ENCODE measurements at regions not wholly inside any gene's neighbourhood (a gene's known extent, or its start where the extent isn't known, plus 50 kb on each side); places are given as distances from the start of the nearest gene placed in this dataset.
A peak's percentile ranks its signal among the peaks of the same experiment; 100 is the strongest.

DNA sequence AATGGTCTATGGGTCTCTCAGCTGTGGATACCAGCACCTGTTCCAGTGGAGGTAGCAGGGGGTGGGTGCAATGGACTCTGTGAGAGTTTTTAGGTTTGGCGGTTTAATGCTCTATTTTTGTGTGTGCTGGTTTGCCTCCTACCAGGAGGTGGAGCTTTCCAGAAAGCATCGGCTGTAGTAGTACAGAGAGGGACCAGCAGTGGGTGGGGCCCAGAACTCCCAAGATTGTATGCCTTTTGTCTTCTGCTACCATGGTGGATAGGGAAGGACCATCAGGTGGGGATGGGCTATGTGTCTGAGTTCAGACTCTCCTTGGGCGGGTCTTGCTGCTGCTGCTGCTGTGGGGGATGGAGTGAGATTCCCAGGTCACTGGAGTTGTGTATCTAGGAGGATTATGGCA is 557.2 kb upstream of the GRID2 start:
- Histone ChIP-seq H3K27ac (no peak overlapping the region), H3K9me3 (no peaks in the 10 kb centered on the region), H3K4me1 (no peaks in the 10 kb centered on the region), H3K27me3 (no peaks in the 10 kb centered on the region), H3K36me3 (no peaks in the 10 kb centered on the region), H3K4me3 (no peak overlapping the region)
- no peak for ATAC-seq
- intact Hi-C loops (cut with DNase I), result no loop called here
- no peak for TF ChIP-seq CTCF (IDR thresholded peaks at IDR 0.05)
- TF ChIP-seq POLR2A (IDR thresholded peaks at IDR 0.05), result no peak
- no peak for DNase-seq
- 38 to 96% (median 66%) methylated on average over 3 of the region's 3 CpGs for WGBS, 4 donors

- Histone ChIP-seq H3K9me3 (no peaks in the 10 kb centered on the region), H3K4me3 (no peak overlapping the region), H3K4me1 (no peaks in the 10 kb centered on the region), H3K36me3 (no peaks in the 10 kb centered on the region), H3K27ac (no peak overlapping the region), H3K27me3 (no peaks in the 10 kb centered on the region)
- TF ChIP-seq CTCF (IDR thresholded peaks at IDR 0.05) (no peak), POLR2A (IDR thresholded peaks at IDR 0.05) (no peak)
- ATAC-seq, result no peak
- 71 to 81% (median 77%) methylated on average over 1 of the region's 1 CpG for WGBS, 4 donors
- DNase-seq, result no peak
- intact Hi-C loops (cut with DNase I), result no loop called here
These were observed 551.8 kb upstream of the GRID2 start for GRCh38 chr4:91751961-91752360.

DNA sequence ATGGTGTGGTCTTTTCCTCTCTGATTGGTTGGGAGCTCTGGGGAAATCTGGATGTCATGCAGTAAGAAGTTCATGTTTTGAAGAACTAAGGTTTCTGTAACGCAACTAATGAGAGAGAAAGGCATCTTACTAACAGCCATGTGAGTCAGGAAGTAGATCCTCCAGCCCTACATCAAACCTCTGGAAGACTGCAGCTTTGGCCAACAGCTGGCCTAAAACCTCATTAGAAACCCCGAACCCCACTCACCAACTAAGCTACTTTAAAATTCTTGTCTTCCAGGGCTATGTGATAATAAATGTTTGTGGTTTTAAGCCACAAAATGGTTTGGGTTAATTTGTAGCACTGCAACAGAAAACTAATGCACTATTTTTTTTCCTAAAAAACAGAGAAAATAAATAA is 549.0 kb upstream of the GRID2 start:
- TF ChIP-seq CTCF (IDR thresholded peaks at IDR 0.05) (no peak), POLR2A (IDR thresholded peaks at IDR 0.05) (no peak)
- Histone ChIP-seq H3K9me3 (no peaks in the 10 kb centered on the region), H3K27ac (no peak overlapping the region), H3K4me1 (no peaks in the 10 kb centered on the region), H3K36me3 (no peaks in the 10 kb centered on the region), H3K4me3 (no peak overlapping the region), H3K27me3 (no peaks in the 10 kb centered on the region)
- no peak for ATAC-seq
- DNase-seq, result no peak
- intact Hi-C loops (cut with DNase I), result no loop called here
- WGBS, 4 donors, result 80 to 87% (median 85%) methylated on average over 2 of the region's 2 CpGs

DNA sequence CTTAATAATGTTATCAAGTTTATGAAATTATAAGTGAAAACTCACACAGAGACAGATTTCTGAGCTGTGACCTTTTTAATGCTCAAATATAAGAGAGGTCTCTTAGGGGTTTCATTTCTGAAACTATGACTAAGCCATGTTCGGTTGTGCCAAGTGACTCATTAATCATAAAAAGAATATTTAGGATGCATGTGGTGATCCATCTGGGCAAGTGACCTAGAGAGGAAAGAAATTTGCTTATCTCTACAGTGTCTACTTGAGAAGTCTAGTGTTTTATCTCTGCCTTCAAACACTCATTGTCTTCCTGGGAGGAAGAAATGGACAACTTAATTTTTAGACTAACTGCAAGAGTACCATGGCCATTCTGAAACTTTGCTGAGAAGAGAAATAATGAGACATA is 545.3 kb upstream of the GRID2 start:
- Histone ChIP-seq H3K9me3 (no peaks in the 10 kb centered on the region), H3K27me3 (no peaks in the 10 kb centered on the region), H3K36me3 (no peaks in the 10 kb centered on the region), H3K27ac (no peak overlapping the region), H3K4me1 (no peaks in the 10 kb centered on the region), H3K4me3 (no peak overlapping the region)
- DNase-seq (no peak), ATAC-seq (peak in 2 of 4 donors; percentile 53 to 73)
- TF ChIP-seq POLR2A (IDR thresholded peaks at IDR 0.05), result no peak
- WGBS, 4 donors, result 12 to 42% (median 21%) methylated on average over 1 of the region's 1 CpG
- intact Hi-C loops (cut with DNase I), result no loop called here

DNA sequence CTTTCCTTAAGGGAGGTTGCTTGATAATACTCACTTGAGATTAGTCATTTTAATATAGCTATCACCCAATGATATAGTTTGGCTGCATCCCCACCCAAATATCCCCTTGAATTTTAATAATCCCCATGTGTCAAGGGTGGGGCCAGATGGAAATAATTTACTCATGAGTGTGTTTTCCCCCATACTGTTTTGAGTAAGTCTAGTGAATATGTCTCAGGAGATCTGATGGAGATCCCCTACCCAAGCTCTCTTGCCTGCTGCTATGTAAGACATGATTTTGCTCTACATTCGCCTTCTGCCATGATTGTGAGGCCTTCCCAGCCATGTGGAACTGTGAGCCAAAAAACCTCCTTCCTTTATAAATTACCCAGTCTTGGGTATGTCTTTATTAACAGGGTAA is 539.7 kb upstream of the GRID2 start:
- H3K27ac ChIP-seq, result no peak overlapping the region
- no peaks in the 10 kb centered on the region for H3K4me1 ChIP-seq

More for the DNA sequence above, 539.7 kb upstream of the GRID2 start:
- H3K4me3 ChIP-seq, result no peak overlapping the region
- intact Hi-C loops (cut with DNase I), result no loop called here
- H3K27me3 ChIP-seq, result no peaks in the 10 kb centered on the region
- no peaks in the 10 kb centered on the region for H3K9me3 ChIP-seq
- H3K36me3 ChIP-seq, result no peaks in the 10 kb centered on the region
- no peak for ATAC-seq
- no peak for DNase-seq
- TF ChIP-seq CTCF (IDR thresholded peaks at IDR 0.05) (no peak), POLR2A (IDR thresholded peaks at IDR 0.05) (no peak)
- 63 to 77% (median 64%) methylated on average over 1 of the region's 1 CpG for WGBS, 4 donors

All from heart left ventricle (tissue), 16 donors.